NB4 (cell line): ENCODE measurements at regions not wholly inside any gene's neighbourhood (a gene's known extent, or its start where the extent isn't known, plus 50 kb on each side); places are given as distances from the start of the nearest gene placed in this dataset.

Experiments
- MAX ChIP-seq: IDR thresholded peaks from 2 replicates; pipeline ENCODE4 v1.6.1; 2011; ENCODE audit warnings: low read depth, low read length
- POLR2A ChIP-seq: IDR thresholded peaks from 2 replicates; pipeline ENCODE4 v1.6.1; 2011; ENCODE audit warnings: mild to moderate bottlenecking; ENCODE audit not compliant: insufficient read length; ENCODE audit errors: extremely low read depth
- TF ChIP-seq, protein P1 (sequence below): IDR thresholded peaks from one replicate; pipeline ENCODE4 v1.5.1; 2012; ENCODE audit warnings: low read depth, low read length

DNA sequence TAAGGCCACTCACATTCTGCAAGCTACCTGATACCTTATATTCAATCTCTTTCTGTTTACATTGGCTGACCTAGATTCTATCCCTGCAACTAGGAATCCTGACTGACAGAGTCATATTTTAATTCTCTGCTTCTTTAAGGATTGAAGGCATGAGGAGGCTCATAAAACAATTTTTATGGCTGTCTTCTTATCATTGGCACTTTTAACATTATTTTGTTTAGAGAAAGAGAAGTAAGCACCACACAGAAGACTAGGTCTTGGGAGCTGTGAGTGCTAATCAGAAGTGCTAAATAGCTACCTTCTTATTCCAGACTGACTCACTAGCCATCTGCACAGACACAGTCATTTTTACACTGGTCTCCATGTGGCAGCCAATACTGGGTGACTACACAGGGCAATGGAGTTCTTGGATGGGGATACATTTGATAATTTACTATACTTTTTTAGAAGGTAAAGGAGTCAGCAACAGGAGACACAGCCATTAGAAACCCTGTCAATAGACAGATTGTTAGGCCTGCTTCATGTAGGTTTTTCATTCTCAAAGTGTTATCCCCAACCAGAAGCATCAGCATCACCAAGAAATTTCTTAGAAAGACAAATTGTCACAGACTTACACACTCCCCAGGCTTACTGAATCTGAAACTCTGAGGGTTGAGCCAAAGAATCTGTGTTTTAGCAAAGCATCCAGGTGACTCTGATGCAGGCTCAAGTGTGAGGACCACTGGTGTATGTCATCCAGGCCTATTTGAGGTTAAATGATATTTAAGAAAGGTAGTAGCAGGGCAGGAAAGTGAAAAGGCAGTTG, 214.1 kb downstream of the DUSP6 start:
- TF ChIP-seq, protein P1, sequence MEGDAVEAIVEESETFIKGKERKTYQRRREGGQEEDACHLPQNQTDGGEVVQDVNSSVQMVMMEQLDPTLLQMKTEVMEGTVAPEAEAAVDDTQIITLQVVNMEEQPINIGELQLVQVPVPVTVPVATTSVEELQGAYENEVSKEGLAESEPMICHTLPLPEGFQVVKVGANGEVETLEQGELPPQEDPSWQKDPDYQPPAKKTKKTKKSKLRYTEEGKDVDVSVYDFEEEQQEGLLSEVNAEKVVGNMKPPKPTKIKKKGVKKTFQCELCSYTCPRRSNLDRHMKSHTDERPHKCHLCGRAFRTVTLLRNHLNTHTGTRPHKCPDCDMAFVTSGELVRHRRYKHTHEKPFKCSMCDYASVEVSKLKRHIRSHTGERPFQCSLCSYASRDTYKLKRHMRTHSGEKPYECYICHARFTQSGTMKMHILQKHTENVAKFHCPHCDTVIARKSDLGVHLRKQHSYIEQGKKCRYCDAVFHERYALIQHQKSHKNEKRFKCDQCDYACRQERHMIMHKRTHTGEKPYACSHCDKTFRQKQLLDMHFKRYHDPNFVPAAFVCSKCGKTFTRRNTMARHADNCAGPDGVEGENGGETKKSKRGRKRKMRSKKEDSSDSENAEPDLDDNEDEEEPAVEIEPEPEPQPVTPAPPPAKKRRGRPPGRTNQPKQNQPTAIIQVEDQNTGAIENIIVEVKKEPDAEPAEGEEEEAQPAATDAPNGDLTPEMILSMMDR = no peak
- TF ChIP-seq POLR2A = no peak
- TF ChIP-seq MAX = no peak
